ENCODE measurements at regions not wholly inside any gene's neighbourhood (a gene's known extent, or its start where the extent isn't known, plus 50 kb on each side); places are given as distances from the start of the nearest gene placed in this dataset.

DNA sequence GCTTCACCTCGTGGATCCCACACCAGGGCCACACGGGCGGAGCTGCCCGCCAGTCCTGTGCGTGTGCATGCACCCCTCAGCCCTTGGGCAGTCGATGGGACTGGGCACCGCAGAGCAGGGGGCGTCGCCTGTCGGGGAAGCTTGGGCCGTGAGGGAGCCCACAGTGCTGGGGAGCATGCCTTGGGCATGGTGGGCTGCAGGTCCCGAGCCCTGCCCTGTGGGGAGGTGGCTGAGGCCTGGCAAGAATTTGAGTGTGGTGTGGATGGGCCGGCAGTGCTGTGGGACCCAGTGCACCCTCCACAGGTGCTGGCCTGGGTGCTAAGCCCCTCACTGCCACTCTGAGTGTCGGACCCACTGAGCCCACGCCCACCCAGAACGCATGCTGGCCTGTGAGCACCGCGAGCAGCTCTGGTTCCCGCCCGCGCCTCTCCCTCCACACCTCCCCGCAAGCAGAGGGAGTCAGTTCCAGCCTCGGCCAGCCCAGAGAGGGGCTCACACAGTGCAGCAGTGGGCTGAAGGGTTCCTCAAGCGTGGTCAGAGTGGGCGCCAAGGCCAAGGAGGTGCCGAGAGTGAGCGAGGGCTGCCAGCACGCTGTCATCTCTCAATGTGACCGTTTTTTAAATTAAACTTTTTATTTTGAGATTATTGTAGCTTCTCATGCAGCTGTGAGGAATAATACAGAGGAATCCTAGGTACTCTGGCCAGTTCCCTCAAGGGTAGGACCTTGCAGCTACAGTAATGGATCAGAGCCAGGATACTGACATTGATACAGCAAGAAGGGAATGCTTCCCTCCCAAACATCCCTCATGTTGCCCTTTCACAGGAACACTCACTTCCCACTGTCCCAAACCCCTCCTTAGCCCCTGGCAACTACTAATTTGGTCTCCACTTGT lies 127.7 kb downstream of the CRYBB2 start:
- TF ChIP-seq, protein P1, sequence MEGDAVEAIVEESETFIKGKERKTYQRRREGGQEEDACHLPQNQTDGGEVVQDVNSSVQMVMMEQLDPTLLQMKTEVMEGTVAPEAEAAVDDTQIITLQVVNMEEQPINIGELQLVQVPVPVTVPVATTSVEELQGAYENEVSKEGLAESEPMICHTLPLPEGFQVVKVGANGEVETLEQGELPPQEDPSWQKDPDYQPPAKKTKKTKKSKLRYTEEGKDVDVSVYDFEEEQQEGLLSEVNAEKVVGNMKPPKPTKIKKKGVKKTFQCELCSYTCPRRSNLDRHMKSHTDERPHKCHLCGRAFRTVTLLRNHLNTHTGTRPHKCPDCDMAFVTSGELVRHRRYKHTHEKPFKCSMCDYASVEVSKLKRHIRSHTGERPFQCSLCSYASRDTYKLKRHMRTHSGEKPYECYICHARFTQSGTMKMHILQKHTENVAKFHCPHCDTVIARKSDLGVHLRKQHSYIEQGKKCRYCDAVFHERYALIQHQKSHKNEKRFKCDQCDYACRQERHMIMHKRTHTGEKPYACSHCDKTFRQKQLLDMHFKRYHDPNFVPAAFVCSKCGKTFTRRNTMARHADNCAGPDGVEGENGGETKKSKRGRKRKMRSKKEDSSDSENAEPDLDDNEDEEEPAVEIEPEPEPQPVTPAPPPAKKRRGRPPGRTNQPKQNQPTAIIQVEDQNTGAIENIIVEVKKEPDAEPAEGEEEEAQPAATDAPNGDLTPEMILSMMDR (conservative IDR thresholded peaks at IDR 0.05; ENCODE audit: low read depth, low read length): no peak
- no peak for TF ChIP-seq EZH2 (IDR thresholded peaks at IDR 0.05; ENCODE audit: low read length, unreplicated experiment)
- no peak for TF ChIP-seq EZH2phosphoT487 (IDR thresholded peaks at IDR 0.05; ENCODE audit: borderline replicate concordance, low read length)

Data from PC-3 (cell line).